GM19467 (cell line): ENCODE measurements at regions not wholly inside any gene's neighbourhood (a gene's known extent, or its start where the extent isn't known, plus 50 kb on each side); places are given as distances from the start of the nearest gene placed in this dataset.

Experiments used
- ATAC-seq: cut with Tn5 transposase; IDR thresholded peaks from one replicate; pipeline ENCODE4 v1.9.1; 2021; ENCODE audit warnings: mild to moderate bottlenecking, moderate library complexity; ENCODE audit not compliant: unreplicated experiment

- ATAC-seq = no peak
Observed at GRCh38 chr7:52287698-52288097, 747.7 kb upstream of the POM121L12 start.

GRCh38 chr7:52285689-52286088 is 749.7 kb upstream of the POM121L12 start:
- no peak for ATAC-seq

- ATAC-seq = no peak
Observed at GRCh38 chr7:52283335-52283734, 752.1 kb upstream of the POM121L12 start.

- no peak for ATAC-seq
Observed at GRCh38 chr7:52273685-52274610, 761.5 kb upstream of the POM121L12 start.

GRCh38 chr7:52271703-52272102 is 763.7 kb upstream of the POM121L12 start:
- no peak for ATAC-seq

GRCh38 chr7:52270301-52270700 is 765.1 kb upstream of the POM121L12 start:
- ATAC-seq = no peak

- no peak for ATAC-seq
Observed at GRCh38 chr7:52269669-52270068, 765.8 kb upstream of the POM121L12 start.

GRCh38 chr7:52261057-52261456 is 774.4 kb upstream of the POM121L12 start:
- ATAC-seq = no peak

- no peak for ATAC-seq
Observed at GRCh38 chr7:52260046-52260665, 775.3 kb upstream of the POM121L12 start.

GRCh38 chr7:52257890-52258289 is 777.5 kb upstream of the POM121L12 start:
- ATAC-seq = no peak

GRCh38 chr7:52254396-52255010 is 780.9 kb upstream of the POM121L12 start:
- ATAC-seq = no peak

GRCh38 chr7:52253953-52254352 is 781.5 kb upstream of the POM121L12 start:
- ATAC-seq = no peak

GRCh38 chr7:52249741-52250140 is 785.7 kb upstream of the POM121L12 start:
- no peak for ATAC-seq

- ATAC-seq = no peak
Observed at GRCh38 chr7:52247518-52247917, 787.9 kb upstream of the POM121L12 start.

- ATAC-seq = no peak
Observed at GRCh38 chr7:52243685-52244084, 791.7 kb upstream of the POM121L12 start.

- no peak for ATAC-seq
Observed at GRCh38 chr7:52233248-52233647, 802.2 kb upstream of the POM121L12 start.

GRCh38 chr7:52211930-52212329 is 823.5 kb upstream of the POM121L12 start:
- ATAC-seq = no peak

- no peak for ATAC-seq
Observed at GRCh38 chr7:52209614-52210013, 825.8 kb upstream of the POM121L12 start.

GRCh38 chr7:52197221-52197620 is 838.2 kb upstream of the POM121L12 start:
- ATAC-seq = no peak

- ATAC-seq = no peak
Observed at GRCh38 chr7:52195664-52196063, 839.8 kb upstream of the POM121L12 start.

- no peak for ATAC-seq
Observed at GRCh38 chr7:52189153-52189778, 846.2 kb upstream of the POM121L12 start.
